Mucosa of descending colon (tissue), 3 donors: ENCODE measurements at regions not wholly inside any gene's neighbourhood (a gene's known extent, or its start where the extent isn't known, plus 50 kb on each side); places are given as distances from the start of the nearest gene placed in this dataset.

Experiments
- ATAC-seq: fragments of 200-7000 bp; cut with Tn5 transposase; one replicate; pipeline ENCODE4 v1.9.1; 2020; ENCODE audit warnings: mild to moderate bottlenecking, moderate library complexity
- DNase-seq, 3 donors: peaks; one replicate each; pipeline ENCODE4 v3.0.0-alpha.2; 2020
- H3K36me3 ChIP-seq: fragments of 200-600 bp; one replicate; pipeline ENCODE4 v1.8.0; 2021; ENCODE audit warnings: low read depth, mild to moderate bottlenecking
- H3K4me1 ChIP-seq: fragments of 200-600 bp; one replicate; pipeline ENCODE4 v1.8.0; 2021; ENCODE audit warnings: low read depth, mild to moderate bottlenecking
- H3K4me3 ChIP-seq: fragments of 200-600 bp; one replicate; pipeline ENCODE4 v1.8.0; 2021; ENCODE audit warnings: mild to moderate bottlenecking
- H3K9me3 ChIP-seq: fragments of 200-600 bp; one replicate; pipeline ENCODE4 v1.8.0; 2021; ENCODE audit warnings: mild to moderate bottlenecking
- CTCF ChIP-seq: fragments of 200-600 bp; IDR thresholded peaks from one replicate; pipeline ENCODE4 v1.8.0; 2022; ENCODE audit warnings: antibody characterized with exemption, mild to moderate bottlenecking
- intact Hi-C, 2 donors: fragments of 100-400 bp; cut with DNase I in 1 of 2; cut with micrococcal nuclease in 1 of 2; formaldehyde crosslinking; loops; one replicate each; pipeline versions ENCODE4 v1.11.0 to v1.11.1; 2022; cut with DNase I, micrococcal nuclease
- donor health status: DM: no; HTN: no; CAD: no; lungs with moderate emphysema.
- donor health status: DM: no; HTN: no; CAD: no.
- donor health status: DM: no; HTN: yes; CAD: no.

- Histone ChIP-seq H3K36me3 (no peaks in the 10 kb centered on the region), H3K4me1 (no peaks in the 10 kb centered on the region), H3K4me3 (no peak overlapping the region), H3K9me3 (no peaks in the 10 kb centered on the region)
- no peak for TF ChIP-seq CTCF
- no peak for DNase-seq
- ATAC-seq: no peak
- intact Hi-C loops: no loop called here
Measured at GRCh38 chr15:96172417-96172816, 158.1 kb upstream of the NR2F2 start.

- H3K4me3 ChIP-seq: no peak overlapping the region
- TF ChIP-seq CTCF: no peak
- ATAC-seq: no peak
- no peaks in the 10 kb centered on the region for H3K4me1 ChIP-seq
- no peaks in the 10 kb centered on the region for H3K36me3 ChIP-seq
- intact Hi-C loops: no loop called here
- no peak for DNase-seq
- no peaks in the 10 kb centered on the region for H3K9me3 ChIP-seq
Measured at GRCh38 chr15:96176831-96177230, 153.7 kb upstream of the NR2F2 start.

DNA sequence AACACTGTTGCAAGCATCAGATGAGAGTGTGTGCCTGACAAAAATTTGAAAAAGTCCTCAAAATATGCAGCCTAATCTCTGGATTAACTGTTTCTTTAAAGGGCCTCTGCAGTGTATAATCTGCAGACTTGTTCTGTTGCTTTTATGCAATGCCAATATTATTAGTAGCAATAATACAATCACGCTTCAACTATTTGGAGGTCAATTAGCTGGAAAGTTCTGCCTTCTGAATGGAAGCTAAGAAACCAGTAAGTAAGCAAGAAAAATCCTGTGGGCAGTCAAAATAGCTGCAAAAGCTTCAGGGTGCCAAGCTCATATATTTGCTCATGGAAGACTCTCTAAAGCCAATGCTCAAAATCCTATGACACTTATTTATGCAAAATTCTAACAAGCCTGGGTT, 153.2 kb upstream of the NR2F2 start:
- no peak overlapping the region for H3K4me3 ChIP-seq
- no peak for TF ChIP-seq CTCF
- ATAC-seq: no peak

DNA sequence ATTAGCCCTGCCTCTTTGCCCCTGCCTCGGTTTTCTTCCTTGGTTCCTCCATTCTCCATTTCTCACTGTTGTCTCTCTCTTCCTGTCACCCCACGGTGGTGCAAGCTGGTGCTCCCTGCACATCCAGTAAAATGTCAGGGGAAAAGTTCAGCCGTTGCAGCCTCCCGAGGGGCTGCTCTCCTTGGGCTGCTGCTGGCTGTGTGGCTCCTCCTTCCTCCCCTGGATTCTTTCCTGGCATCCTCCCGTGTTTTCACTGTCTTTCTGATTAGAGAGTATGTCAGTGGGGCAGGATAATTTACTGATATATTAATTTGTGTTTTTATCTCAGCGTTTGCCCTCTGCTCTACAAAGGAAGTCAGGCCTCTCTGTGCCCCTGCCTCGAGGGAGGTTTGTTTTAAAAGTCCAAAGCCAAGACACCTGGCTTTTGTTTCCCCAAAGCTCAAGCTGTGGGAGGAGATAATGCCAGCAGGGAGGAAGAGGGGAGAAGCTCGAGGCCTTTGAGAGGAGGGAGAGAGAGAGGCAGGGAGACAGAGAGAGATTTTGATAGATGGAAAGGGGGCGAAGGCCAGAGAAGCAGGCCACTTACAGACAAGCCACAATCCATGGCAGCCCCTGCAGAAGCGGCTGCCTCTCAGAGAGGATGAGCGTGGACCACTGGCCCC, 150.3 kb upstream of the NR2F2 start:
- Histone ChIP-seq H3K36me3 (no peaks in the 10 kb centered on the region), H3K4me3 (no peak overlapping the region), H3K4me1 (no peaks in the 10 kb centered on the region), H3K9me3 (no peaks in the 10 kb centered on the region)
- no peak for ATAC-seq
- intact Hi-C loops: no loop called here
- no peak for DNase-seq
- no peak for TF ChIP-seq CTCF

More for the DNA sequence above, 153.2 kb upstream of the NR2F2 start:
- intact Hi-C loops: no loop called here
- Histone ChIP-seq H3K4me1 (no peaks in the 10 kb centered on the region), H3K9me3 (no peaks in the 10 kb centered on the region), H3K36me3 (no peaks in the 10 kb centered on the region)
- no peak for DNase-seq

GRCh38 chr15:96181217-96181616, 149.3 kb upstream of the NR2F2 start:
- intact Hi-C loops: no loop called here
- H3K9me3 ChIP-seq: no peaks in the 10 kb centered on the region
- TF ChIP-seq CTCF: no peak
- H3K4me1 ChIP-seq: no peaks in the 10 kb centered on the region
- H3K36me3 ChIP-seq: no peaks in the 10 kb centered on the region
- DNase-seq: no peak
- H3K4me3 ChIP-seq: no peak overlapping the region
- ATAC-seq: no peak

DNA sequence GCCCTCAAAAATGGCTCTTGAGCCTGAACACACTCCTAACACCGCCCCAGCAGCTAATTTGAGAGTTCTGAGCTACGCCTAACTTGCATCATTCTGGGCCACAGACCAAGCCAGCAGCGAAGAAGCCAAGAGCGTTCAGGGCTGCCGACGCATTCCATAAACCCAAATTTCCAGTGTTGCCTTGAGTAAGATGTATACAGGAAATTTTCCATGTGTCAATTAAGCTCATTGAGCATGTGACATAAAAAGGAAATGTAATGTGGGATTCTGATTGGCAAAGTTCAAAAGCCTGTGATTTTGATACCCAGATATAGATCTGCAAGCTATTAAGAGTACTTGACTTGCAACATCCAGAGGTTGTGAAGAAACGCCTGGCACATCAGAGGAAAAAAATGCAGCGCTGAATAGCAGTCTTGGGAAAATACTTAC, 148.6 kb upstream of the NR2F2 start:
- ATAC-seq: peak; percentile 28
- no peaks in the 10 kb centered on the region for H3K36me3 ChIP-seq
- H3K4me3 ChIP-seq: no peak overlapping the region
- TF ChIP-seq CTCF: no peak
- H3K9me3 ChIP-seq: no peaks in the 10 kb centered on the region
- DNase-seq: peak in 2 of 3 donors; percentile 37 to 38
- H3K4me1 ChIP-seq: no peaks in the 10 kb centered on the region
- intact Hi-C loops: no loop called here
